ENCODE measurements at regions not wholly inside any gene's neighbourhood (a gene's known extent, or its start where the extent isn't known, plus 50 kb on each side); places are given as distances from the start of the nearest gene placed in this dataset.

DNA sequence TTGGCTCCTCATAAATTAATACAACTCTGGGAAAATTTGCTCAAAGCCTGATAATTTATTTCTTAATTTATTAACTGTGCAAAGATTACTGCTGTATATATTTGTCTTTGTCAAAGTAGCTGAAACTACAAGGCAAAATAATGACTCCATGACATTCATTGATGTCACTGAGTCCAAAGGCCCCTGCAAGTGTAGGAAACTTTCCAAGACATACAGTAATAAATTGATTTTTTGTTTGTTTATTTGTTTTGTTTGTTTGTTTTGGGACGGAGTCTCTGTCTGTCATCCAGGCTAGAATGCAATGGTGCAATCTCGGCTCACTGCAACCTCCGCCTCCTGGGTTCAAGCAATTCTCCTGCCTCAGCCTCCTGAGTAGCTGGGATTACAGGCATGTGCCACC is 96.8 kb upstream of the LPP start:
- H3K4me1 ChIP-seq = peaks cover 6 to 32% (median 20%) of the 10 kb centered on the region in 9 donors
- intact Hi-C loops (cut with DNase I) = loop anchor here in 3 of 10 donors (10.0 kb wide), 3 partner anchors 98 to 1088 kb away; partner anchors contain the start of gene LPP (in 1 of the 3)
- 89 to 90% methylated on average over 3 of the region's 3 CpGs for WGBS, 2 donors

DNA sequence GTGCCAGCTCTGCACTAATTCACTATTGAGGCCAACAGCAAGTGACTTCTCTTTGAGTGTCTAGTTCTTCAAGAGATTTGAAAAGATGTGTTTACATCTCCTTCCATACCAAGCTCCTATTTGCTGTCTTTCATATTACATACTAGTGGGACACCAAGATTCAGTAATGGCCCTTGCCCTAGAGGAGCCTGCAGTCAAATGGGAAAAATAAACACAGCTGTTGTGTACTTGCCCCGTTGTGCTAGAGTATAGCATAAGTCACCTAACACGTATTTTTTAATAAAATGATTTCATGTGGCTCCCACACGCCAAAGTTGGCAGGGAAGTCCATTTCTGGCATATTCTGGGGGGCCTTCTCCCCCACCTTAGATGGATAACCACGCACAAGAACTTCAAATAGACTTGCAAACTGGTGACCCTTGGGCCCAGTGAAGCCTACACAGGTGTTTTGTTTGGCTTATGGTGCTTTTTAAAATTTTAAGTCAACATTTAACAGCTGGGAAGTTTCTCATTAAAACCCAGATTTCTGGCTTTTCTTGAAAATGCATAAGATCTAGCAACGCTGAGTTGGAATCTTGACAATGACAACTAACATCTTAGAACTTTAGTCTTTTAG is 95.3 kb upstream of the LPP start:
- no peak overlapping the region for H3K27ac ChIP-seq
- ATAC-seq = no peak
- DNase-seq = no peak
- no peaks in the 10 kb centered on the region for H3K9me3 ChIP-seq
- H3K36me3 ChIP-seq = no peaks in the 10 kb centered on the region
- H3K4me1 ChIP-seq = peaks cover 0 to 17% (median 5%) of the 10 kb centered on the region in 9 donors
- H3K27me3 ChIP-seq = no peaks in the 10 kb centered on the region
- H3K4me3 ChIP-seq = no peak overlapping the region
- intact Hi-C loops (cut with DNase I) = loop anchor here in 3 of 10 donors (10.0 kb wide), 3 partner anchors 96 to 1086 kb away; partner anchors contain the start of gene LPP (in 1 of the 3)
- TF ChIP-seq, protein P1, sequence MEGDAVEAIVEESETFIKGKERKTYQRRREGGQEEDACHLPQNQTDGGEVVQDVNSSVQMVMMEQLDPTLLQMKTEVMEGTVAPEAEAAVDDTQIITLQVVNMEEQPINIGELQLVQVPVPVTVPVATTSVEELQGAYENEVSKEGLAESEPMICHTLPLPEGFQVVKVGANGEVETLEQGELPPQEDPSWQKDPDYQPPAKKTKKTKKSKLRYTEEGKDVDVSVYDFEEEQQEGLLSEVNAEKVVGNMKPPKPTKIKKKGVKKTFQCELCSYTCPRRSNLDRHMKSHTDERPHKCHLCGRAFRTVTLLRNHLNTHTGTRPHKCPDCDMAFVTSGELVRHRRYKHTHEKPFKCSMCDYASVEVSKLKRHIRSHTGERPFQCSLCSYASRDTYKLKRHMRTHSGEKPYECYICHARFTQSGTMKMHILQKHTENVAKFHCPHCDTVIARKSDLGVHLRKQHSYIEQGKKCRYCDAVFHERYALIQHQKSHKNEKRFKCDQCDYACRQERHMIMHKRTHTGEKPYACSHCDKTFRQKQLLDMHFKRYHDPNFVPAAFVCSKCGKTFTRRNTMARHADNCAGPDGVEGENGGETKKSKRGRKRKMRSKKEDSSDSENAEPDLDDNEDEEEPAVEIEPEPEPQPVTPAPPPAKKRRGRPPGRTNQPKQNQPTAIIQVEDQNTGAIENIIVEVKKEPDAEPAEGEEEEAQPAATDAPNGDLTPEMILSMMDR (IDR thresholded peaks at IDR 0.05) = no peak
- 80 to 89% methylated on average over 5 of the region's 5 CpGs for WGBS, 2 donors

More for the DNA sequence above, 96.8 kb upstream of the LPP start:
- ATAC-seq (no peak), DNase-seq (no peak)
- TF ChIP-seq, protein P1 (IDR thresholded peaks at IDR 0.05) = no peak
- H3K27ac ChIP-seq = no peak overlapping the region
- H3K36me3 ChIP-seq = no peaks in the 10 kb centered on the region
- H3K9me3 ChIP-seq = no peaks in the 10 kb centered on the region
- H3K27me3 ChIP-seq = no peaks in the 10 kb centered on the region
- no peak overlapping the region for H3K4me3 ChIP-seq

GRCh38 chr3:188059351-188059750 is 94.6 kb upstream of the LPP start:
- no peak overlapping the region for H3K27ac ChIP-seq
- no peak for ATAC-seq

GRCh38 chr3:188060264-188060835 is 93.6 kb upstream of the LPP start:
- no peaks in the 10 kb centered on the region for H3K27me3 ChIP-seq
- no peak for ATAC-seq
- no peaks in the 10 kb centered on the region for H3K36me3 ChIP-seq
- TF ChIP-seq, protein P1 (IDR thresholded peaks at IDR 0.05) = no peak
- no peak overlapping the region for H3K4me3 ChIP-seq
- no peak for DNase-seq
- peaks cover 0 to 25% (median 8%) of the 10 kb centered on the region in 9 donors for H3K4me1 ChIP-seq
- no peak overlapping the region for H3K27ac ChIP-seq
- 86 to 92% methylated on average over 2 of the region's 2 CpGs for whole genome bisulfite sequencing, 2 donors
- intact Hi-C loops (cut with DNase I) = no loop called here
- no peaks in the 10 kb centered on the region for H3K9me3 ChIP-seq

More at GRCh38 chr3:188059351-188059750, 94.6 kb upstream of the LPP start:
- TF ChIP-seq, protein P1 (IDR thresholded peaks at IDR 0.05) = no peak
- no peak for DNase-seq
- no peaks in the 10 kb centered on the region for H3K27me3 ChIP-seq
- H3K4me1 ChIP-seq = peaks cover 0 to 15% (median 1%) of the 10 kb centered on the region in 9 donors
- no peaks in the 10 kb centered on the region for H3K9me3 ChIP-seq
- no peaks in the 10 kb centered on the region for H3K36me3 ChIP-seq
- intact Hi-C loops (cut with DNase I) = loop anchor here in 3 of 10 donors (10.0 kb wide), 3 partner anchors 95 to 1085 kb away; partner anchors contain the start of gene LPP (in 1 of the 3)
- no peak overlapping the region for H3K4me3 ChIP-seq
- WGBS, 2 donors = 90 to 91% methylated on average over 3 of the region's 3 CpGs
